GM21825 (cell line): ENCODE measurements at regions not wholly inside any gene's neighbourhood (a gene's known extent, or its start where the extent isn't known, plus 50 kb on each side); places are given as distances from the start of the nearest gene placed in this dataset.
"Not testable (repeated sequence)": the region's sequence is repeated elsewhere in the genome, so short reads cannot be mapped to it uniquely, and the experiment has no call there.

Experiments
- ATAC-seq: cut with Tn5 transposase; IDR thresholded peaks from one replicate; pipeline ENCODE4 v1.9.1; 2021; ENCODE audit warnings: mild to moderate bottlenecking, moderate library complexity; ENCODE audit not compliant: unreplicated experiment

DNA sequence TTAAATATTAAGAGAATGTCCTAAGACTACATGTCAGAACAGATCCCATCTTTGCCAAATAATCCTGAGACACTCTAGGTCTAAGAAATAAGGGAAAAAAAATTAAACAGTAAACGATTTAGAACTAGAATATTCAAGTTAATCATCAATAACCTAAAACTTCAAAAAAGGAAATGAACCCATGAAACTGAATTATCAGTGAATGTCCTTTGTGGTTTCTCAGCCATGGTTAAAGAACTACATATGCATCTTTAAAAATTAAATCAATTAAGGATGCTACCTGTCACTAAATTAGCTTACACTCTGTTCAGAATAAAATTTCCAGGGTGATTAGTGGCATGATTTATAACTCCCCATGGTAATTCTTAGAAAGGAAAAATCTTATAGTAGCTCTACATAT, 850.0 kb upstream of the C9orf72 start:
- ATAC-seq = no peak

DNA sequence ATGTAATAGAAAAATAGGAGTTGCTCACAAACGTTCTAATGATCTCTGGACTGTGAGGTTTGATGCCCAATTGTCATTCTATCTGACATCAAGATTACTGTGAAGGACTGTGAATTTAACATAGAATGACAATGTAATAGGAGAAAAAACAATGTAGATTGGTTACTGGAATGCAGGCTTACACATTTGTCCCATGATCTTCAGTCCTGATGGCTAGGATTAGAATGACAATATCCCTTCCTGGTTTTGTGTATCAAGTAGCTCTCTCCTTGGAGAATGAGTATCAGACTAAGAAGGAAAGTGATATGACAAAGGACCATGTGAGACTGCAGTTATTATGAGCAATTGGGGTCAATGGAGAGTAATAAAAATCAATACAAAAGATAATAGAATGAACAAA, 862.2 kb upstream of the C9orf72 start:
- ATAC-seq = no peak

DNA sequence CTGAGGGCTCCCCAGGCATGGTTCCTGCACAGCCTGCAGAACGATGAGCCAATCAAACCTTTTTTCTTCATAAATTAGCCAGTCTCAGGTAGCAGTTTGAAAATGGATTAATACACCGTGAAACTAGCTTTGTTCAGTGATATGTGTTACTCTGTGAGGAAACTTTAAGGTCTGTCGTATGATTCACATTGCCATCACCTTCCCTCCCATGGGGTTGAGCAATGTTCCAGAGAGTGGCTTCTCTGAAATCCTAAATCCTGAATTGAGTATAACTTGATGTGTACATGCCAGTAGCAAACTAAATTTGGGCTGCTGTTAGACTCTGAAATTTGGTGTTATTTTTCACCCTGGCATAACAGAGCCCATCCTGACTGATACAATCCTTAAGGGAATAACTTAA, 866.4 kb upstream of the C9orf72 start:
- ATAC-seq = no peak

DNA sequence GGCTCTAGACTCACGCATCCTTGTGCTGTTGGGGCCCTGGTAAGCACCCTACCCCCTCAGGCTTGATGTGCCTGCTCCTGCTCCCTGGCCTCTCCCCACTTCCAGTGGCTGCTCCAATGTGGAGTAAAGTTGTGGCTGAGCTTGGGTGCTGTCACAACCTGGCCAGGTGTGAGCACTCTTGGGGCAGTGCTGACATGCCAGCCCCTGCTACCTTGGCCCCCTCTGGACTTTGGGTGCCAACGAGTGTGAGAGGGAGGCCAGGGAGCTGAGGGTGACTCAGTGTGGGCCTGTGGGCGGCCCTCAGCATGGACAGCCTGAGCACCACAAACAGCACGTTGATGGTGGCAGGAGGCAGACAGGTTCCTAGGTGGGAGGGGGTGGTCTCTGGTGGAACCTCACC, 870.2 kb upstream of the C9orf72 start:
- no peak for ATAC-seq

DNA sequence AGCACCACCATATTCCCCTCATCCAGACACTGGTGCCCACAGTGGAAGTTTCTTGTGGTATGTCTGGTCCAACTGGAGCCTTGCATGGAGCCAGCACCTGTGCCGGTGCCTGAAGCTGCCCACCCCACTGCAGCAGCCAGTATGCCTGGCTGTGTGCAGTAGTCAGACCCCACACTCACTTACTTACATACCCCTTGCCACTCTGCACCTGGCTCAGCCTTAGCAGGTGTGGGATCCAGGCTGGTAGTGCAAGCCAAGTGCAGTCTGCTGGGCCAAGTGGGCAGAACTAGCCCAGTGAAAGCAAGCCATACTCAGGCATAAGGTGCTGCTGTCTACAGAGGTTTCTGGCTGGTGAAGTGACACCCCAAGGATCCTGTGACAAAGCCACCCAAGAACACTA, 871.4 kb upstream of the C9orf72 start:
- ATAC-seq = no peak

DNA sequence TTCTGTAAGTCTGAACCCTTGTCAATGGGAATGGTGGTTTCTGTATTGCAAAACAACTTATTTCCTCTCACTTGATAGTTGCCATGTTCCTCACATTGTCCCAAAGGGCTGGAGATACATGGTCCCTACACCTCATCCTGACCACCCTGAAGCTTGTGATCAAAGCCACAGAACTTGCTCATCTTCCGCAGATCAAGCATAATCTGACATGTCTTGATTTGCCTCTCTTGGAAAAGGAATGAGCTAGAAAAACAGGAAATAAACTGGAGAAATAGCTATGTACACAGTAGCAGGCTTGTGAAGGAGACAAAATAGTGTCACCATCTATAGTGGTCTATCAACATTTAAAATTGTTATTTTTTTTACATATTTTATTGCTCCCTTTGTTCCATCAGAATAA, 871.9 kb upstream of the C9orf72 start:
- ATAC-seq = no peak

DNA sequence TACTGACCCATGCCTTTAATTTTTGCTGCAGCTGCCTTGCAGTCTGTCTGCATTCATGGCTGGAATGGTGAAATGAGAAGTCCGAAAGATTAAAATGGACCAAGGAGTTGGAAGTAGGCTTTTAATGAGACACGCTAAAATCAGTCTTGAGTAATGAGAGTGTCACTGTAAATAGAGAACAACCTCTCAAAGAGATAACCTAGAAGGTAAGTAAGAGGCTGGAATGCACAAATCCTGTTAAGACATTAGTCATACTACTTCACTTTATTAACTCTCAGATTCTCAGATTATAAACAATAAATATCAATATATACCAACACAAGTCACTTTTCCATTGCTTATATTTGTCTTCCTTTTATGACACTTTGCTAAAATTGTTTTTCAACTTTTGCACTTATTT, 880.6 kb upstream of the C9orf72 start:
- no peak for ATAC-seq

DNA sequence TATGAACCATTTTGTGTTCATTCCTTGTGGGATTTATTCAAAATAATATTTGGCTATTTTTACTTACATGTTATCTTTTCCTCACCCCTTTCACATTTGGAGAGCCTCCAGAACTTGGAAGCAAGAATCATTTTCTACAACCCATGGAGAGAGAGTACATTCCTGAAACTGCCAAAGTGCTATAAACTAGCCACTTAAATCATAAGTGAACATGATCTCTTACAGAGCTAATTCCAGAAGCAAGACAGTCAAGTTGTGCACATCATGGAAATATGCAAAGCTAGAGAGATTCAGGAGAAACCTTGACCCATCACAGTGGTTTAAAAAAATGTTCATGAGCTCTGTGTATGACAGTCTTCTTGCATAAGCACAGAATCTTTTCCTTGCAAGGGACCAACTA, 883.6 kb upstream of the C9orf72 start:
- no peak for ATAC-seq

DNA sequence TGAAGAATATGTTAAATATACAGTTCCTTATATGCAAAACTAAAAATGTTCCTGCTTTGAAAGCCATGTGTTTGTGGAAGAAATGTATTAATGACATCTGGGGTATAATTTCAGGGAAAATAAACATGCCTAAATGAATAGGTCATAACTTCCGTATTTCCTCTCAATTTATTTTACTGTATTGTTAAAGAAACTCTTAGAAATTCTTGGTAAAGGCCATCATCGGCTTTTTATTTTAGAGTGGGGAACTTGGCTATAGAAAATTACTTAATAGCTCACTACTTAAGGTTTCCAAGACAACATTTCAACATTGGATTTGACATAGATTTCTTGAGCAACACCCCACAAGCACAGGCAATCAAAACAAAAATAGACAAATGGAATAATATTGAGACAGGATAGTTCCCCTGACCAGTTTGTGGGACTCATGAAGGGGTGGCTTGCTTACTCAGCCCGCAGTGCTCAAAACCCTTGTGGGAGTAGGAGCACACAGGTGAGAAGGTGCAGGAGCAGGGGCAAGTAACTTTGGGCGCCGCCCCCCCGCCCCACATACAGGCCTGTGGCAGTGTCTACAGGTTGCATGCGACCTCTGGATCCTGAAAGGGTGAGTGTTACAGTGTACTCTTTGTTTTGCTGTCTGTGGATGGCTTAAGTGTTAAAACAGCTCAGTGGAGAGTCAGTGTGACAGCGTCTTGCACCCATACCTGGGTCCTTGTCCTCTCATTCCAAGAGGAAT, 891.4 kb upstream of the C9orf72 start:
- ATAC-seq = no peak

DNA sequence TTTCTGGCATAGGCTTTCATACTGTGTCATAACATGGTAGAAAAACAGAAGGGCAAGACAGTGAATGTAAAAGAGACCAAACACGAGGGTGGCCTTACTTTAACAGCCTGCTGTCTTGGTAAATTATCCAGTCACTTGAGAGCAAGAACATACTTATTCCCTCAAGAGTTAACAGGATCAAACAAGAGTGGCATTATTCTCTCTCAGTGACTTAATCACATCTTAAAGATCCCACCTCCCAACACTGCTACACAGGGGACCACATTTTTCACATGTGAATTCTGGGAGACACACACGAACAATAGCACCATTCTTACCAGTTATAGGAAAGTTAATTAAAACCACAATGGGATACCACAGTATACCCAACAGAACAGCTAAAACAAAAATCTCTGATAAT, 898.0 kb upstream of the C9orf72 start:
- no peak for ATAC-seq

DNA sequence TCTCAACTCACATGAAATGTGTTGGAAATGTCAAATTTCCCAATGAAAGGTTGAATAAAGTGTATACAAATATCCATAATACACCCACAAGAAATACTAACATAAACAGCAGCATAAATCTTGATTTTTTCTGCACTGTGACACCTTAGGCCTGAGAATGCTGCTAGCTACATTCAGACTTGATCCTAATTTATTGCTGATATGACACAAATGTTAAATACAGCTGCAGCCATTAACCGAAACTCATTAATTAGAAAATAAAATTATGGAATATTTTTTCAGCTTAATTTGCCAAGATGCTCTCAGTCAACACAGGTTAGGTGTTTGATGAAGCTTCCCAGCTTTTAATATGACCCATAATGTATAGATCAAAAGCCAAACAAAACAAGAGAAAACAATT, 914.3 kb upstream of the C9orf72 start:
- no peak for ATAC-seq

DNA sequence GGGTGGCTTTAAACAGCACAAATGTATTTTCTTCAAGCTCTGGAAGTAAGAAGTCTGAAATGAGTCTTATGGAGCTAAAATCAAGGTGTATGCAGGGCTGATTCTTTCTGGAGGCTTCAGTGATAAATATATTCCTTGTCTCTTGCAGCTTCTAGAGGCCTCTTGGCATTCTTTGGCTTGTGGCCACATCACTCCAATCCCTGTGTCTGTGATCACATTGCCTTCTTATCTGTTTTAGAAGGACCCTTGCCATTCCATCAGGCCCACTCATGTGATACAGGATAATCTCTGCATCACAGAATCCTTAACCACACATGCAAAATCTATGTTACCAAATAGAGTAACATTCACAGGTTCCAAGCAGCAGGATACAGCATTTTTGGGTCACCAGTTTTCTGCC, 917.8 kb upstream of the C9orf72 start:
- ATAC-seq = no peak

DNA sequence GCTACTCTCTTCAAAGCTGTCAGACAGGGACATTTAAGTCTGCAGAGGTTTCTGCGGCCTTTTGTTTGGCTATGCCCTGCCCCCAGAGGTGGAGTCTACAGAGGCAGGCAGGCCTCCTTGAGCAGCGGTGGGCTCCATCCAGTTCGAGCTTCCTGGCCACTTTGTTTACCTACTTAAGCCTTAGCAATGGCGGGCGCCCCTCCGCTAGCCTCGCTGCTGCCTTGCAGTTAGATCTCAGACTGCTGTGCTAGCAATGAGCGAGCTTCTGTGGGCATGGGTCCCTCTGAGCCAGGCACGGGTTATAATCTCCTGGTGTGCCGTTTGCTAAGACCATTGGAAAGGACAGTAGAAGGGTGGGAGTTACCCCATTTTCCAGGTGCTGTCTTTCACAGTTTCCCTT, 924.9 kb upstream of the C9orf72 start:
- ATAC-seq = not testable (repeated sequence)

DNA sequence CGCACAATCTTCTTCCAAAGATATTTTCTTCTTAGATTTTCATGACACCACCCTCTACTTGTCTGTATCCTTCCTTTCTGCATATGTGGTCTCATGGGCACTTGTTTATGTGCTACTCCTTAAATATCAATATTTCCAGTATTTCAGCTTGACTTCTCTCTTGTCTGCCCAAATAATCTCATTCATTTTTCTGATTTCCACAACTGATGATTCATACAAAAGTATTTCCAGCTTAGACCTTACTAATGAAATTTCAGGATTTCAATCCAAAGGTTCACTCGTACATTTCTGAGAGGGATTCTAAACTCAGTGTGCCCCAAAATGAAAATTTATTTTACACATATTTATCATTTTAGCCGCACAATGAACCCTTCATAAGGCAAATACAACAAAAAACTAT, 928.9 kb upstream of the C9orf72 start:
- no peak for ATAC-seq

DNA sequence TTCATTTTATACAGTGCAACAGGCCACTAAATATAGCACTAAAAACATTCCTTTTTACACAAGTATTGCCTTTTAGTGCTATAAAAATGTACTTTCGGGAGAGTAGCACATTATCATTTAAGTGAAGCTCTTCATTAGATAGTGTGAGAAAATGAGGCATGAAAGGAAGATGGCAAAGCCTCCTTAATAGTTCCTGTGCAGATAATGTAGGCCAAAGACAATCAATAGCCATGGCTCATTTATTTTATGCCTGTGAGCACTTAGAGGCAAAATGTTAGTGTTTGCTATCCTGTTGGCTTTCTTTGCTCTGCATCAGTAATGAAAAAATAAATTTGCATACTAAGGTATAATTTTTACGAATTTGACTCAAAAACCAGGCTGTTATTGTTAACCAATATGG, 929.5 kb upstream of the C9orf72 start:
- no peak for ATAC-seq

DNA sequence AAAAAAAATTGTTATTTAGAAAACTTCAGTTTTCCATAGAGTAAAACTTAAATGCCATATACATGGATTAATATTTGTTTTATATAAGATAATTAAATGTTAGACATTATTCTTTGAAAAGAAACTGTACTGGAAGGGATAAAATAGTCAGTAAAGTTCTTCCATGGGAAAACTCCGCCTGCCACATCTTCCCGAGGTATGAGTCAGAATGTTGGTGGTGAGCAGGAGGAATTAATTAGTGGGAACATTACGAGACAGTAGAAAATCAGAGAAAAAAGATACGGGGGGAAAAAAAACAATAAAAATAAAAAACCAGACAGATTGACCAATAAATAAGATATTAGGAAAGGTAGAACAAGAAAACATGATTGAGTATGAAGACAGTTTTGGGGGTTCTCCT, 930.3 kb upstream of the C9orf72 start:
- ATAC-seq = no peak

DNA sequence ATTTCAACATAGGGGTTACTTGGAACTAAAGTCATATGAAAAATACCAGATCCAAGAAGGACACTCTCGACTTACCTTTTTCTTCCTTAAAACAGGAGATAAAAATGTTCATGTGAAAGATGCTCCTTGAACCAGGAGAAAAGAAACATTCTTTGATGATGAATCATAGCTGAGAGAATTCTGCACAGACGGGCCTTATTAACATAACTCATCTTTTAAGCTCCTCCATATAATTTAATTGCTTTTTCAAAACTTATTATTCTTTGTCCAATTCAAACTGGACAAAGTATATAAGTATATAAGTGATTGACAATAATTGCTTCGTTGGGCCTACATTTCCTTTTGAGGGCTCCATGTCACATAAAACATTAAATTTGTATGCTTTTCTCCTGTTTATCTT, 945.2 kb upstream of the C9orf72 start:
- ATAC-seq = no peak

DNA sequence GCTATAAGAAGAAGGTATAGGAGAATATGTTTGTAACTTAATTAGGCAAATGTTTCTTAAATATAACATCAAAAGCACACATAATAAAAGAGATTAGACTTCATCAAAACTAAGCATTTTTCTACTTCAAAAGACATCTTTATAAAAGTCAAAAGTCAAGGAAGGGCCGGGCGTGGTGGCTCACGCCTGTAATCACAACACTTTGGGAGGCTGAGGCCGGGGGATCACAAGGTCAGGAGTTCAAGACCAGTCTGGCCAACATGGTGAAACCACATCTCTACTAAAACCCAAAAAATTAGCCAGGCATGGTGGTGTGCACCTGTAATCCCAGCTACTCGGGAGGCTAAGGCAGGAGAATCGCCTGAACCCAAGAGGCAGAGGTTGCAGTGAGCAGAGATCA, 951.0 kb upstream of the C9orf72 start:
- not testable (repeated sequence) for ATAC-seq

DNA sequence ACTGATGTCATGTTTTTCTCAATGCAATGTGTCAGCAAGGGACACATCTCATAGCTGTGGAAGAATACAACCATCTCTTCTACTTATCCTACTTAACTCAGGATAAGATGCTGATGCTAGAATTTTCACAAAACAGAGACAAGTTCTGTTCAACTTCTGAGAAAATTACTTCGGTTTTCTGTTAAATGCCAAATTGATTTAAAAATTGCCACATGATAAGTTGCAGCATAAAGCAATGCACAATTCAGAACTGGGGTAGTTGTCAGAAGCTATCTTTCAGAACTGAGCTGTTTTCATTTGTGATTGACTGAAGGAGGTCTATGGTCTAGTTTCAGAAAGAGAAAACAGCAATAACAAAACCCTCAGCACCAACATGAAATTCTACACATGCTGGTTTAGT, 954.8 kb upstream of the C9orf72 start:
- ATAC-seq = no peak

DNA sequence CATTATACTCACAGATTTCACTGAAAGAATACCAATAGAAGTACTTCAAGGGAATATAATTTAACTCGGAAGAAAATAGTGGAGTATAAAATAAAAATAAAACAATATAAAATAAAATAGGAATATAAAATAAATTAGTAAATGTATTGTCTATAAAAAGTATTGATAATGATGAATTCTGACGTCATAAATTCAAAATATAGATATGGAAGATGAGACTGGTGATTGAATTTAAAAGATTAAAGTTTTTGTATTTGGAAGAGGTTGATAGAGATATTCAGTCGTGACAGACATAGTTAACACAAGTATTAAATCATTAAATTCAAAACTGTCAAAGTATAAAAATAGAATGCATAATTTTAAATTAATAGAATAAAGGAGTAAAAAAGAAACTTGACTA, 964.9 kb upstream of the C9orf72 start:
- ATAC-seq = no peak

DNA sequence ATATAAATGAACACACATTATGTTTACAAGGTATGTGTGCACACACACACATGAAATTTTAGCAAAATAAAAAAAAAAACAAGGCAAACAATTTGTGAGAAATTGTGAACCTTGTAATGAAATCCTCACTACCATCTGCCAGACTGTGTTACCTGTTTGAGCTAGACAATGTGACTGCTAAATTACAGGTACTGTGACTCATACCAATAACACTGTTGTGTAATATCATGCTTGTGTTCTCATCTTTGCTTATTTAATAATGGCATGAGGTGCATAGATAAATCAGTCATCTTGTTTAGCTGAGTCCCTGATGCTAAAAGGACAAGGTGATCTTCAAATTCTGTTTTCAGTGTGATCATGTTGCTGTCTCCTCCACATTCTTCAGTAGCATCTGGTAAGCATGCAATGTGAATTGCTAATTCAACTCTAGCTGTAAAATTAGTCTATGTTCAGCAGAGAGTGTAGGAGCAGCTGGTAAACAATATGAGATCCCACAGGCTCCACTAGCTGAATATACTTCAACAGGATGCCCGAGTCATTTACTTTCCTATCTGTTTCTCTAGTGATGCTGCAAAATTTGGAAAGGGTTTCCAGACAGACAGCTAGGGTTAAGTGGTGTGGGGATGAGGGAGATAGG, 966.3 kb upstream of the C9orf72 start:
- no peak for ATAC-seq

DNA sequence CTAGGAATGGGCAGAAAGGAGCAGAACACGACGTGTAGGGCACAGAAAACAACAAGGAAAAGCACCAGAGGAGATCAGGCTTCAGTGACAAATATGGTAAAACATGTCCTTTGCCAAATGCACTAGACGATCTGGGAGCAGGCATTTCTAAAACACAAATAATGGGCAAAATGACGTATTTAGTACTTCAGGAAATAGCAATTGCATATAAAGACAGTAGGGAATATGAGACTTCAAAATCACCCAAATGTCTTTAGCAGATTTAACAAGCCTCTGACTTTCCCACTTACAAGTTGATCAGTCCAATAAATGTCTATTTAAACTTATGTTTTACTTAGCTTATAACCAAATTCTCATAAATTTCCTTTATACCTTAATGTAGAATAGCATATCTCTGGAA, 969.6 kb upstream of the C9orf72 start:
- no peak for ATAC-seq

DNA sequence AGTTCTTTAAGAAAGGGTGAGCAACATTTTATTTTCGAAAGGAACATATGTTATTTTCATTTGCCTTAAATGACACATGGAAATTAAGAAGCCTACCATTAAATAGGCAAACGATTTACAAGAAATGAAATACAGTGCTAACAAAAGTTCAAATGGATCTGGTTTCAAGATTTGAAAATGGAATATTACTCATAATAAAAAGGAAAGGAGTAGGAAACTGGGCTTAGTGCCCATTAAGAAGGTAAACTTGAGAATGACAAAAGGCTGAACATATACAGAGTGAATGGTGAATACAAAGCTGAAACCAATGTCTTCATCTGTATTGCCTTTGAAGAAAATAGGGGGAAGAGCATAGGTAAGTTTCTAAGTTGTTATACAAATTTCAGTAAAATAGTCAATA, 974.2 kb upstream of the C9orf72 start:
- ATAC-seq = no peak
